Endodermal cell (in vitro differentiated cells): ENCODE measurements at regions not wholly inside any gene's neighbourhood (a gene's known extent, or its start where the extent isn't known, plus 50 kb on each side); places are given as distances from the start of the nearest gene placed in this dataset.

Experiments used
- DNase-seq: peaks from one replicate; pipeline ENCODE4 v3.0.0-alpha.2; 2017
- H3K27ac ChIP-seq: 2 replicates; pipeline ENCODE4 v1.5.1; 2013; ENCODE audit warnings: mild to moderate bottlenecking, low read depth, low read length, moderate library complexity
- H3K27me3 ChIP-seq: 2 replicates; pipeline ENCODE4 v1.6.1; 2013; ENCODE audit warnings: mild to moderate bottlenecking, low read length, moderate library complexity; ENCODE audit not compliant: insufficient read depth, control insufficient read depth, poor library complexity, severe bottlenecking
- H3K36me3 ChIP-seq: 2 replicates; pipeline ENCODE4 v1.7.0; 2013; ENCODE audit warnings: mild to moderate bottlenecking, low read length, moderate library complexity; ENCODE audit not compliant: control insufficient read depth, insufficient read depth
- H3K4me1 ChIP-seq: one replicate; pipeline ENCODE4 v1.7.0; 2013; ENCODE audit warnings: low read length; ENCODE audit not compliant: control insufficient read depth, insufficient read depth
- H3K4me3 ChIP-seq: 2 replicates; pipeline ENCODE4 v1.5.1; 2013; ENCODE audit warnings: mild to moderate bottlenecking, low read length, moderate library complexity
- H3K9ac ChIP-seq: 2 replicates; pipeline ENCODE4 v1.6.1; 2013; ENCODE audit warnings: mild to moderate bottlenecking, low read length, moderate library complexity; ENCODE audit not compliant: poor library complexity, severe bottlenecking; ENCODE audit errors: extremely low read depth
- H3K9me3 ChIP-seq: 2 replicates; pipeline ENCODE4 v1.6.1; 2013; ENCODE audit warnings: mild to moderate bottlenecking, low read length, moderate library complexity; ENCODE audit not compliant: control insufficient read depth
- H3K27ac Mint-ChIP-seq: 2 replicates; pipeline ENCODE4 v1.8.0; 2020; ENCODE audit warnings: mixed read lengths
- H3K27me3 Mint-ChIP-seq: 2 replicates; pipeline ENCODE4 v1.8.0; 2021; ENCODE audit warnings: mild to moderate bottlenecking, mixed read lengths; ENCODE audit not compliant: insufficient read depth
- H3K36me3 Mint-ChIP-seq: 2 replicates; pipeline ENCODE4 v1.8.0; 2020; ENCODE audit warnings: low read depth, mixed read lengths
- H3K4me1 Mint-ChIP-seq: 2 replicates; pipeline ENCODE4 v1.8.0; 2020; ENCODE audit warnings: mixed read lengths
- H3K4me3 Mint-ChIP-seq: 2 replicates; pipeline ENCODE4 v1.8.0; 2020; ENCODE audit warnings: mild to moderate bottlenecking, moderate library complexity, mixed read lengths
- H3K9me3 Mint-ChIP-seq: 2 replicates; pipeline ENCODE4 v1.8.0; 2020; ENCODE audit warnings: mild to moderate bottlenecking, mixed read lengths
- CTCF ChIP-seq: fragments of 200-600 bp; sonication (generic); conservative IDR thresholded peaks from 2 replicates; pipeline ENCODE4 v1.5.0; 2021; ENCODE audit warnings: antibody characterized with exemption, mild to moderate bottlenecking
- WGBS, 2 experiments: methylation state at CpG; one replicate each; pipeline versions ENCODE4 v1.1.5 to v1.1.7; 2013; ENCODE audit warnings: missing lambda C conversion rate in 2 of 2, mixed read lengths in 1 of 2; ENCODE audit not compliant: insufficient coverage in 1 of 2, insufficient read length in 1 of 2; 5-methylcytosine and 5-hydroxymethylcytosine counted together

- Histone ChIP-seq H3K27me3 (no peaks in the 10 kb centered on the region), H3K4me3 (no peak overlapping the region), H3K27ac (no peak overlapping the region), H3K4me1 (no peaks in the 10 kb centered on the region), H3K9ac (no peak overlapping the region), H3K36me3 (no peaks in the 10 kb centered on the region), H3K9me3 (no peaks in the 10 kb centered on the region)
- H3K4me3 Mint-ChIP-seq, result no peak overlapping the region
- no peaks in the 10 kb centered on the region for H3K36me3 Mint-ChIP-seq
- DNase-seq, result no peak
- WGBS, 2 experiments, result 85% methylated on average over 1 of the region's 3 CpGs; no CpG with 5 or more reads in 1 of the 2 experiments
- peaks cover 3% of the 10 kb centered on the region for H3K27me3 Mint-ChIP-seq
- no peaks in the 10 kb centered on the region for H3K4me1 Mint-ChIP-seq
- no peak for TF ChIP-seq CTCF
- H3K27ac Mint-ChIP-seq, result no peak overlapping the region
- no peaks in the 10 kb centered on the region for H3K9me3 Mint-ChIP-seq
These were observed 161.0 kb downstream of the MCHR2 start for GRCh38 chr6:99833034-99833433.

- H3K36me3 Mint-ChIP-seq, result no peaks in the 10 kb centered on the region
- no peaks in the 10 kb centered on the region for H3K4me1 Mint-ChIP-seq
- no peaks in the 10 kb centered on the region for H3K9me3 Mint-ChIP-seq
- no peak overlapping the region for H3K27ac Mint-ChIP-seq
- Histone ChIP-seq H3K9me3 (no peaks in the 10 kb centered on the region), H3K4me1 (no peaks in the 10 kb centered on the region), H3K27ac (no peak overlapping the region), H3K4me3 (no peak overlapping the region), H3K36me3 (no peaks in the 10 kb centered on the region), H3K9ac (no peak overlapping the region), H3K27me3 (no peaks in the 10 kb centered on the region)
- no peak for DNase-seq
- TF ChIP-seq CTCF, result no peak
- H3K4me3 Mint-ChIP-seq, result no peak overlapping the region
- H3K27me3 Mint-ChIP-seq, result peaks cover 4% of the 10 kb centered on the region
- WGBS, 2 experiments, result 93 to 100% methylated on average over 1 to 3 of the region's 3 CpGs
These were observed 157.6 kb downstream of the MCHR2 start for GRCh38 chr6:99836471-99836870.

- Mint-ChIP-seq H3K9me3 (no peaks in the 10 kb centered on the region), H3K27ac (no peak overlapping the region), H3K36me3 (no peaks in the 10 kb centered on the region), H3K27me3 (peaks cover 2% of the 10 kb centered on the region), H3K4me1 (no peaks in the 10 kb centered on the region), H3K4me3 (no peak overlapping the region)
- peak; percentile 63 for DNase-seq
- Histone ChIP-seq H3K9me3 (no peaks in the 10 kb centered on the region), H3K36me3 (no peaks in the 10 kb centered on the region), H3K27ac (no peak overlapping the region), H3K4me1 (no peaks in the 10 kb centered on the region), H3K27me3 (no peaks in the 10 kb centered on the region), H3K9ac (no peak overlapping the region), H3K4me3 (no peak overlapping the region)
- peak; percentile 50 for TF ChIP-seq CTCF
- 87 to 88% methylated on average over 1 to 2 of the region's 2 CpGs for WGBS, 2 experiments
These were observed 155.4 kb downstream of the MCHR2 start for GRCh38 chr6:99838607-99839006.
